ENCODE measurements at regions not wholly inside any gene's neighbourhood (a gene's known extent, or its start where the extent isn't known, plus 50 kb on each side); places are given as distances from the start of the nearest gene placed in this dataset.

- H2AFZ ChIP-seq: peak overlapping the region; percentile 20; the same call in 1 of the 2 replicates
- DNase-seq (ENCODE audit: low spot score) (peak; percentile 9), ATAC-seq (no peak)
- H4K20me1 ChIP-seq (replicated peaks; ENCODE audit: insufficient read depth): no peaks in the 10 kb centered on the region
- H3K27me3 ChIP-seq (ENCODE audit: insufficient read depth): no peaks in the 10 kb centered on the region
- H3K4me3 Mint-ChIP-seq: no peak overlapping the region
- no peaks in the 10 kb centered on the region for H3F3A ChIP-seq (replicated peaks; ENCODE audit: low read depth)
- H3K36me3 ChIP-seq (ENCODE audit: insufficient read depth): no peaks in the 10 kb centered on the region
- TF ChIP-seq, protein P1, sequence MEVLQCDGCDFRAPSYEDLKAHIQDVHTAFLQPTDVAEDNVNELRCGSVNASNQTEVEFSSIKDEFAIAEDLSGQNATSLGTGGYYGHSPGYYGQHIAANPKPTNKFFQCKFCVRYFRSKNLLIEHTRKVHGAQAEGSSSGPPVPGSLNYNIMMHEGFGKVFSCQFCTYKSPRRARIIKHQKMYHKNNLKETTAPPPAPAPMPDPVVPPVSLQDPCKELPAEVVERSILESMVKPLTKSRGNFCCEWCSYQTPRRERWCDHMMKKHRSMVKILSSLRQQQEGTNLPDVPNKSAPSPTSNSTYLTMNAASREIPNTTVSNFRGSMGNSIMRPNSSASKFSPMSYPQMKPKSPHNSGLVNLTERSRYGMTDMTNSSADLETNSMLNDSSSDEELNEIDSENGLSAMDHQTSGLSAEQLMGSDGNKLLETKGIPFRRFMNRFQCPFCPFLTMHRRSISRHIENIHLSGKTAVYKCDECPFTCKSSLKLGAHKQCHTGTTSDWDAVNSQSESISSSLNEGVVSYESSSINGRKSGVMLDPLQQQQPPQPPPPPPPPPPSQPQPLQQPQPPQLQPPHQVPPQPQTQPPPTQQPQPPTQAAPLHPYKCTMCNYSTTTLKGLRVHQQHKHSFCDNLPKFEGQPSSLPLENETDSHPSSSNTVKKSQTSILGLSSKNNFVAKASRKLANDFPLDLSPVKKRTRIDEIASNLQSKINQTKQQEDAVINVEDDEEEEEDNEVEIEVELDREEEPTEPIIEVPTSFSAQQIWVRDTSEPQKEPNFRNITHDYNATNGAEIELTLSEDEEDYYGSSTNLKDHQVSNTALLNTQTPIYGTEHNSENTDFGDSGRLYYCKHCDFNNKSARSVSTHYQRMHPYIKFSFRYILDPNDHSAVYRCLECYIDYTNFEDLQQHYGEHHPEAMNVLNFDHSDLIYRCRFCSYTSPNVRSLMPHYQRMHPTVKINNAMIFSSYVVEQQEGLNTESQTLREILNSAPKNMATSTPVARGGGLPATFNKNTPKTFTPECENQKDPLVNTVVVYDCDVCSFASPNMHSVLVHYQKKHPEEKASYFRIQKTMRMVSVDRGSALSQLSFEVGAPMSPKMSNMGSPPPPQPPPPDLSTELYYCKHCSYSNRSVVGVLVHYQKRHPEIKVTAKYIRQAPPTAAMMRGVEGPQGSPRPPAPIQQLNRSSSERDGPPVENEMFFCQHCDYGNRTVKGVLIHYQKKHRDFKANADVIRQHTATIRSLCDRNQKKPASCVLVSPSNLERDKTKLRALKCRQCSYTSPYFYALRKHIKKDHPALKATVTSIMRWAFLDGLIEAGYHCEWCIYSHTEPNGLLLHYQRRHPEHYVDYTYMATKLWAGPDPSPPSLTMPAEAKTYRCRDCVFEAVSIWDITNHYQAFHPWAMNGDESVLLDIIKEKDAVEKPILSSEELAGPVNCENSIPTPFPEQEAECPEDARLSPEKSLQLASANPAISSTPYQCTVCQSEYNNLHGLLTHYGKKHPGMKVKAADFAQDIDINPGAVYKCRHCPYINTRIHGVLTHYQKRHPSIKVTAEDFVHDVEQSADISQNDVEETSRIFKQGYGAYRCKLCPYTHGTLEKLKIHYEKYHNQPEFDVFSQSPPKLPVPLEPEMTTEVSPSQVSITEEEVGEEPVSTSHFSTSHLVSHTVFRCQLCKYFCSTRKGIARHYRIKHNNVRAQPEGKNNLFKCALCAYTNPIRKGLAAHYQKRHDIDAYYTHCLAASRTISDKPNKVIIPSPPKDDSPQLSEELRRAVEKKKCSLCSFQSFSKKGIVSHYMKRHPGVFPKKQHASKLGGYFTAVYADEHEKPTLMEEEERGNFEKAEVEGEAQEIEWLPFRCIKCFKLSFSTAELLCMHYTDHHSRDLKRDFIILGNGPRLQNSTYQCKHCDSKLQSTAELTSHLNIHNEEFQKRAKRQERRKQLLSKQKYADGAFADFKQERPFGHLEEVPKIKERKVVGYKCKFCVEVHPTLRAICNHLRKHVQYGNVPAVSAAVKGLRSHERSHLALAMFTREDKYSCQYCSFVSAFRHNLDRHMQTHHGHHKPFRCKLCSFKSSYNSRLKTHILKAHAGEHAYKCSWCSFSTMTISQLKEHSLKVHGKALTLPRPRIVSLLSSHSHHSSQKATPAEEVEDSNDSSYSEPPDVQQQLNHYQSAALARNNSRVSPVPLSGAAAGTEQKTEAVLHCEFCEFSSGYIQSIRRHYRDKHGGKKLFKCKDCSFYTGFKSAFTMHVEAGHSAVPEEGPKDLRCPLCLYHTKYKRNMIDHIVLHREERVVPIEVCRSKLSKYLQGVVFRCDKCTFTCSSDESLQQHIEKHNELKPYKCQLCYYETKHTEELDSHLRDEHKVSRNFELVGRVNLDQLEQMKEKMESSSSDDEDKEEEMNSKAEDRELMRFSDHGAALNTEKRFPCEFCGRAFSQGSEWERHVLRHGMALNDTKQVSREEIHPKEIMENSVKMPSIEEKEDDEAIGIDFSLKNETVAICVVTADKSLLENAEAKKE (CRISPR knock-in tag; IDR thresholded peaks at IDR 0.05): no peak
- TF ChIP-seq ZNF114 (CRISPR knock-in tag; IDR thresholded peaks at IDR 0.05): no peak
- no peak for TF ChIP-seq NANOG (IDR thresholded peaks at IDR 0.05; ENCODE audit: borderline replicate concordance)
- no peak for TF ChIP-seq ETS1 (IDR thresholded peaks at IDR 0.05)
- TF ChIP-seq CREB1 (CRISPR knock-in tag; IDR thresholded peaks at IDR 0.05; ENCODE audit: low read depth): no peak
- no peak for TF ChIP-seq REST (IDR thresholded peaks at IDR 0.05; ENCODE audit: unreplicated experiment)
- no peak for TF ChIP-seq EZH2 (IDR thresholded peaks at IDR 0.05; ENCODE audit: low read depth, unreplicated experiment)
- TF ChIP-seq STAT1 (IDR thresholded peaks at IDR 0.05; ENCODE audit: unreplicated experiment): no peak
- no peak for TF ChIP-seq ZNF331 (CRISPR knock-in tag; IDR thresholded peaks at IDR 0.05; ENCODE audit: low read depth)
- TF ChIP-seq EZH2phosphoT487 (IDR thresholded peaks at IDR 0.05; ENCODE audit: unreplicated experiment): no peak
- no peak for TF ChIP-seq JUNB (IDR thresholded peaks at IDR 0.05; ENCODE audit: unreplicated experiment)
- TF ChIP-seq, protein P2, sequence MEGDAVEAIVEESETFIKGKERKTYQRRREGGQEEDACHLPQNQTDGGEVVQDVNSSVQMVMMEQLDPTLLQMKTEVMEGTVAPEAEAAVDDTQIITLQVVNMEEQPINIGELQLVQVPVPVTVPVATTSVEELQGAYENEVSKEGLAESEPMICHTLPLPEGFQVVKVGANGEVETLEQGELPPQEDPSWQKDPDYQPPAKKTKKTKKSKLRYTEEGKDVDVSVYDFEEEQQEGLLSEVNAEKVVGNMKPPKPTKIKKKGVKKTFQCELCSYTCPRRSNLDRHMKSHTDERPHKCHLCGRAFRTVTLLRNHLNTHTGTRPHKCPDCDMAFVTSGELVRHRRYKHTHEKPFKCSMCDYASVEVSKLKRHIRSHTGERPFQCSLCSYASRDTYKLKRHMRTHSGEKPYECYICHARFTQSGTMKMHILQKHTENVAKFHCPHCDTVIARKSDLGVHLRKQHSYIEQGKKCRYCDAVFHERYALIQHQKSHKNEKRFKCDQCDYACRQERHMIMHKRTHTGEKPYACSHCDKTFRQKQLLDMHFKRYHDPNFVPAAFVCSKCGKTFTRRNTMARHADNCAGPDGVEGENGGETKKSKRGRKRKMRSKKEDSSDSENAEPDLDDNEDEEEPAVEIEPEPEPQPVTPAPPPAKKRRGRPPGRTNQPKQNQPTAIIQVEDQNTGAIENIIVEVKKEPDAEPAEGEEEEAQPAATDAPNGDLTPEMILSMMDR (conservative IDR thresholded peaks at IDR 0.05; ENCODE audit: low read depth in 2 of 2): no peak
- TF ChIP-seq POLR2AphosphoS5 (IDR thresholded peaks at IDR 0.05; ENCODE audit: low read depth): no peak
- H3K27me3 Mint-ChIP-seq (ENCODE audit: insufficient read depth, low read depth, poor library complexity): no peaks in the 10 kb centered on the region
- H3K4me1 Mint-ChIP-seq: no peaks in the 10 kb centered on the region
- no peaks in the 10 kb centered on the region for H3K4me1 ChIP-seq (ENCODE audit: insufficient read depth)
- H3K27ac Mint-ChIP-seq: peak overlapping the region; percentile 33; the same call in 1 of the 2 replicates
- no peak overlapping the region for H3K4me2 ChIP-seq
- H3K9me2 ChIP-seq (ENCODE audit: insufficient read depth): no peaks in the 10 kb centered on the region
- no peaks in the 10 kb centered on the region for H3K9me3 Mint-ChIP-seq
- no peaks in the 10 kb centered on the region for H3K79me2 ChIP-seq (replicated peaks; ENCODE audit: insufficient read depth)
- H3K36me3 Mint-ChIP-seq (ENCODE audit: low read depth): no peaks in the 10 kb centered on the region
- H3K4me3 ChIP-seq: no peak overlapping the region
- H3K27ac ChIP-seq (ENCODE audit: low read depth): no peak overlapping the region
These were observed 160.3 kb upstream of the COL3A1 start for GRCh38 chr2:188813857-188814256.
